WI38 (cell line): ENCODE measurements at regions not wholly inside any gene's neighbourhood (a gene's known extent, or its start where the extent isn't known, plus 50 kb on each side); places are given as distances from the start of the nearest gene placed in this dataset.
"Not testable (repeated sequence)": the region's sequence is repeated elsewhere in the genome, so short reads cannot be mapped to it uniquely, and the experiment has no call there.

Experiments used
- H3K4me3 ChIP-seq: 2 replicates; pipeline ENCODE4 v1.5.1; 2011; ENCODE audit warnings: low read depth, mild to moderate bottlenecking, control low read depth, low read length
- CTCF ChIP-seq: IDR thresholded peaks from 2 replicates; pipeline ENCODE4 v1.5.1; 2012; ENCODE audit warnings: low read depth, mild to moderate bottlenecking, control low read depth, low read length

DNA sequence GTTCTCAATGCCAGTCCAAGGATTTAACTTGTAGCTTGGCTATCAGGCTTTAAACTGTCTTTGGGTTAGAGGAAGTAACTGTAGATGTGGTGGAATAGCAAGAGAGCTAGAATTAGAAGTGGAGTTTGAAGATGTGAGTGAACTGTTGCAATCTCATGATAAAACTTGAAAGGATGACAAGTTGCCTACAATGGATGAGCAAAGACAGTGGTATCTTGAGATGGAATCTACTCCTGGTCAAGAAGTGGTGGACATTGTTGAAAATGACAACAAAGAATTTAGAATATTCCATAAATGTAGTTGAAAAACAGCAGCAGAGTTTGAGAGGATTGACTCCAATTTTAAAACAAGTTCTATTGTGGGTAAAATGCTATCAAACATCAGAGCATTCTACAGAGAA lies 199.0 kb downstream of the DUSP6 start:
- no peak overlapping the region for H3K4me3 ChIP-seq
- TF ChIP-seq CTCF, result no peak

DNA sequence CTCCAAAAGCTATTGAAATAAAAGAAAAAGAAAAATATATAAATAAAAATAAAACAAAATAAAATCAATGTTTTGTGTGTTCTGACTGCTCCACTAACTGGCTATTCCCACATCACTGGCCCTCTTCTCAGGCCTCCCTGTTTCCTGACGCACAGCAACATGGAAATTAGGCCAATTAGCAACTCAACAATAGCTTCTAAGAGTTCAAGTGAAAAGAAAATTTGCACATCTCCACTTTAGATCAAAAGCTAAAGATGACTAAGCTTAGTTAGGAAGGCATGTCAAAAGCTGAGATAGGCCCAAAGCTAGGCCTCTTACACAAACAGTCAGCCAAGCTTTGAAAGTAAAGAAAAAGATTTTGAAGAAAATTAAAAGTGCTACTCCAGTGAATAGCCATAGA lies 200.8 kb downstream of the DUSP6 start:
- TF ChIP-seq CTCF, result no peak
- no peak overlapping the region for H3K4me3 ChIP-seq

- not testable (repeated sequence) for H3K4me3 ChIP-seq
These were observed 201.5 kb downstream of the DUSP6 start for GRCh38 chr12:89150789-89151188.

DNA sequence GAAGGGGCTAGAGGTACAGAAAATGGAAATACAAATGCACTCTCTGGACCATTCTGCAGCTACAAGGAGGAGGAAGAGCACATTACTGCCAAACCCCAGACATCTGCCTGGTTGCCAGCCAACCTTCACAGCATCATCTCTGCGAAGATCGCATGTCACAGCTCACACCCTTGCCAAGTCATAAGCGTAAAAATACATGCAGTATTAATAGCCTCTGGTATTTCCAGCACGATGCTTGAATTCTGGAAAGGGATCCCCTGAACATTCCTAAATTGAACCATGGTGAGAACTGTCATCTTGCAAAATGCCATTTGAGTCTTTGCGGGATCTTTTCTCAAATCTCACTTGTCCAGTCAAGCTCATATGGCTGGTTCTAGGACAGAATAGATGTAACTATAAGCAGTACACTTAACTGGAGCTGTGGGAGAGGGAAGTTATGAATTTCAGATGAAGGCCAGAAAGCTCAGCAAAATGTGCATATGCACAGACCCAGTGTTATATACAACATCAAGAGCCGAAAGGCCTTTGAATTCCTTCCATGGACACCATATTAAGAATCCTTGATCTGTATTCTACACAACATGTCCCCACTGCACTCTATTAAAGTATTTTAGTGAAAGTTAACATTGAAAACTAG lies 211.6 kb downstream of the DUSP6 start:
- H3K4me3 ChIP-seq, result no peak overlapping the region
- TF ChIP-seq CTCF, result no peak

DNA sequence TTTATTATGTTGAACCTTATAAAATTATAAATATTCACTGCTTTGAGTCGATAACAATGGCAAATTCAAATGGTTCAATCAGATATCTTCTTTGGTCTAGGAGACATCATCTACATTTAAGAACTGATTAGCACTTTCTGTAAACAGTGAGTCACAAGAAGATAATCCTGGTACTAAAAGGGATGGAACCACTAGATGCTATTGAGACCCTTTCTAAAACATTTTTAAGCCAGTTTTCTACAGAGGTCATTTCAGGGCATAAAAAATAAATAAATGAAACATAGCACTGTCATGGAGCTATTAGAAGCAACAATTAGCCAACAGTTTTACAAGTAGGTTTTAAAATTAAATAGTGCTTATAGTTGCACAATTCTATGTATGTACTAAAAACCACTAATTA lies 212.2 kb downstream of the DUSP6 start:
- no peak for TF ChIP-seq CTCF
- H3K4me3 ChIP-seq, result no peak overlapping the region

DNA sequence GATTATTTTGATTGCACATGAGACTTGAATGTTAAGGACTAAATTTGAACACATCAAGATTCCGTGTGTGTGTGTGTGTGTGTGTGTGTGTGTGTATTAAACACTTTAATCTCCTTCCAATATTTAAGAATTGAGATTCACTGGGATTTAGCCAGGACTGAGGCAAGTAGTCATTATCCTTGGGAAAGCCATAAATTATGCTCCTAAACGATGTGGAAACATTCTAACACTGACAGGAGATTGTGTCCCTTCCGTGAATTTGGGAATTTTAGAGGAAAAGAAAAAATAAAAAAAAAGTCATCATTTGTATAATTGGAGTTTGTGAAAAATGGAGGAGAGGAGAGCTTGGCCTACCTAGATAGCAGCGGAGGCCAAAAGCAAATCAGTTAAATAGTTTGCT lies 212.9 kb downstream of the DUSP6 start:
- no peak for TF ChIP-seq CTCF
- no peak overlapping the region for H3K4me3 ChIP-seq

DNA sequence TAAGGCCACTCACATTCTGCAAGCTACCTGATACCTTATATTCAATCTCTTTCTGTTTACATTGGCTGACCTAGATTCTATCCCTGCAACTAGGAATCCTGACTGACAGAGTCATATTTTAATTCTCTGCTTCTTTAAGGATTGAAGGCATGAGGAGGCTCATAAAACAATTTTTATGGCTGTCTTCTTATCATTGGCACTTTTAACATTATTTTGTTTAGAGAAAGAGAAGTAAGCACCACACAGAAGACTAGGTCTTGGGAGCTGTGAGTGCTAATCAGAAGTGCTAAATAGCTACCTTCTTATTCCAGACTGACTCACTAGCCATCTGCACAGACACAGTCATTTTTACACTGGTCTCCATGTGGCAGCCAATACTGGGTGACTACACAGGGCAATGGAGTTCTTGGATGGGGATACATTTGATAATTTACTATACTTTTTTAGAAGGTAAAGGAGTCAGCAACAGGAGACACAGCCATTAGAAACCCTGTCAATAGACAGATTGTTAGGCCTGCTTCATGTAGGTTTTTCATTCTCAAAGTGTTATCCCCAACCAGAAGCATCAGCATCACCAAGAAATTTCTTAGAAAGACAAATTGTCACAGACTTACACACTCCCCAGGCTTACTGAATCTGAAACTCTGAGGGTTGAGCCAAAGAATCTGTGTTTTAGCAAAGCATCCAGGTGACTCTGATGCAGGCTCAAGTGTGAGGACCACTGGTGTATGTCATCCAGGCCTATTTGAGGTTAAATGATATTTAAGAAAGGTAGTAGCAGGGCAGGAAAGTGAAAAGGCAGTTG lies 214.1 kb downstream of the DUSP6 start:
- no peak overlapping the region for H3K4me3 ChIP-seq
- no peak for TF ChIP-seq CTCF
